ENCODE measurements at regions not wholly inside any gene's neighbourhood (a gene's known extent, or its start where the extent isn't known, plus 50 kb on each side); places are given as distances from the start of the nearest gene placed in this dataset.
A peak's percentile ranks its signal among the peaks of the same experiment; 100 is the strongest.

- Histone ChIP-seq H3K9me3 (ENCODE audit: control insufficient read depth, low read length) (no peaks in the 10 kb centered on the region), H3K4me3 (ENCODE audit: low read depth, low read length) (no peak overlapping the region), H3K36me3 (ENCODE audit: control insufficient read depth, insufficient read depth, low read length) (no peaks in the 10 kb centered on the region), H3K4me2 (ENCODE audit: low read length) (no peak overlapping the region), H3K27me3 (ENCODE audit: control insufficient read depth, insufficient read depth, low read length) (no peaks in the 10 kb centered on the region), H3K27ac (no peak overlapping the region), H3K79me2 (no peaks in the 10 kb centered on the region), H3K4me1 (no peaks in the 10 kb centered on the region), H3K9ac (no peak overlapping the region), H2AFZ (no peak overlapping the region)
- TF ChIP-seq, protein P1, sequence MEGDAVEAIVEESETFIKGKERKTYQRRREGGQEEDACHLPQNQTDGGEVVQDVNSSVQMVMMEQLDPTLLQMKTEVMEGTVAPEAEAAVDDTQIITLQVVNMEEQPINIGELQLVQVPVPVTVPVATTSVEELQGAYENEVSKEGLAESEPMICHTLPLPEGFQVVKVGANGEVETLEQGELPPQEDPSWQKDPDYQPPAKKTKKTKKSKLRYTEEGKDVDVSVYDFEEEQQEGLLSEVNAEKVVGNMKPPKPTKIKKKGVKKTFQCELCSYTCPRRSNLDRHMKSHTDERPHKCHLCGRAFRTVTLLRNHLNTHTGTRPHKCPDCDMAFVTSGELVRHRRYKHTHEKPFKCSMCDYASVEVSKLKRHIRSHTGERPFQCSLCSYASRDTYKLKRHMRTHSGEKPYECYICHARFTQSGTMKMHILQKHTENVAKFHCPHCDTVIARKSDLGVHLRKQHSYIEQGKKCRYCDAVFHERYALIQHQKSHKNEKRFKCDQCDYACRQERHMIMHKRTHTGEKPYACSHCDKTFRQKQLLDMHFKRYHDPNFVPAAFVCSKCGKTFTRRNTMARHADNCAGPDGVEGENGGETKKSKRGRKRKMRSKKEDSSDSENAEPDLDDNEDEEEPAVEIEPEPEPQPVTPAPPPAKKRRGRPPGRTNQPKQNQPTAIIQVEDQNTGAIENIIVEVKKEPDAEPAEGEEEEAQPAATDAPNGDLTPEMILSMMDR (IDR thresholded peaks at IDR 0.05) = no peak
Observed at GRCh38 chr20:50283370-50283769, 92.7 kb downstream of the CEBPB start.

DNA sequence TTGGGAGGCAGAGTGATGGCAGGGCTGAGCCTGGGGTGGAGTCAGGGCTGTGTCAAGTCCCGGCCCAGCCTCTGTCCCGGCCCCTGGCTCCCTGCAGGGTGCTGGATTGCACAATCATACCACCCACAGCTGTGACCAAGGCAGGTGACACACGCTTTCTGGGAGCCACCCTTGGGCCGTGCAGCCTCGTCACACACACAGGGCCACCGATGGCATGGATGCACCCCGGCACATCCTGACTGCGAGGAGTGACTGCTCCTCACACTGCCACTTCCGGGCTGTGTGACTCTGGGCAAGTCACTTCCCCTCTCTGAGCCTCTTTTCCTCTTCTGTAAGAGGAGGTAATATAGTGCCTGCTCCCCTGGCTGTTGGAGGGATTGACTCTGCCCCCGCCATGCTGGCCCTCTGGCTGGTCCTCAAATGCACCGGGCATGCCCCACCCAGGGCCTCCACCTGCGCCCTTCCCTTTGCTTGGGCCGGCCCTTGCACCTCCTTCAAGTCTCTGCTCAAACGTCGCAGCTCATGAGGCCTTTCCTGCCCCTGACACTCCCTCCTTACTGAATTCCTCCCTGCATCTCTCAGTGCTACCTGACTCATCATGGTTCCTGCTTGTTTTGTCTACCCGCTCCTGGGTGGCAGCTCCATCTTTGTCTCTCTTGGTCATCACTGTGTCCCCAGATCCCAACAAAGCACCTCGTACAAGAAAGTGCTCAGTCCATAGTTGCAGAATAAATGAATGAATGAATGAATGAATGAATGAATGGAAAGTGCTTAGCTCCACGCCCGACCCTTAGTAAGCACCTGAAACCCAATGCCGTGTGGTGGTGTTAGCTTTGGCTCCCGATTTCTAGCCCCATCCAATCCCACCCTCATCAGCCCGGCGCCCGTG lies 93.5 kb downstream of the CEBPB start:
- TF ChIP-seq, protein P1 (IDR thresholded peaks at IDR 0.05) = no peak
- Histone ChIP-seq H3K27me3 (ENCODE audit: control insufficient read depth, insufficient read depth, low read length) (no peaks in the 10 kb centered on the region), H3K9me3 (ENCODE audit: control insufficient read depth, low read length) (no peaks in the 10 kb centered on the region), H3K4me3 (ENCODE audit: low read depth, low read length) (no peak overlapping the region), H3K4me1 (no peaks in the 10 kb centered on the region), H3K36me3 (ENCODE audit: control insufficient read depth, insufficient read depth, low read length) (no peaks in the 10 kb centered on the region), H2AFZ (no peak overlapping the region), H3K27ac (no peak overlapping the region), H3K9ac (no peak overlapping the region), H3K4me2 (ENCODE audit: low read length) (no peak overlapping the region), H3K79me2 (no peaks in the 10 kb centered on the region)

- H3K9ac ChIP-seq = no peak overlapping the region
- no peak overlapping the region for H2AFZ ChIP-seq
- no peaks in the 10 kb centered on the region for H3K27me3 ChIP-seq (ENCODE audit: control insufficient read depth, insufficient read depth, low read length)
Observed at GRCh38 chr20:50284811-50285375, 94.3 kb downstream of the CEBPB start.

DNA sequence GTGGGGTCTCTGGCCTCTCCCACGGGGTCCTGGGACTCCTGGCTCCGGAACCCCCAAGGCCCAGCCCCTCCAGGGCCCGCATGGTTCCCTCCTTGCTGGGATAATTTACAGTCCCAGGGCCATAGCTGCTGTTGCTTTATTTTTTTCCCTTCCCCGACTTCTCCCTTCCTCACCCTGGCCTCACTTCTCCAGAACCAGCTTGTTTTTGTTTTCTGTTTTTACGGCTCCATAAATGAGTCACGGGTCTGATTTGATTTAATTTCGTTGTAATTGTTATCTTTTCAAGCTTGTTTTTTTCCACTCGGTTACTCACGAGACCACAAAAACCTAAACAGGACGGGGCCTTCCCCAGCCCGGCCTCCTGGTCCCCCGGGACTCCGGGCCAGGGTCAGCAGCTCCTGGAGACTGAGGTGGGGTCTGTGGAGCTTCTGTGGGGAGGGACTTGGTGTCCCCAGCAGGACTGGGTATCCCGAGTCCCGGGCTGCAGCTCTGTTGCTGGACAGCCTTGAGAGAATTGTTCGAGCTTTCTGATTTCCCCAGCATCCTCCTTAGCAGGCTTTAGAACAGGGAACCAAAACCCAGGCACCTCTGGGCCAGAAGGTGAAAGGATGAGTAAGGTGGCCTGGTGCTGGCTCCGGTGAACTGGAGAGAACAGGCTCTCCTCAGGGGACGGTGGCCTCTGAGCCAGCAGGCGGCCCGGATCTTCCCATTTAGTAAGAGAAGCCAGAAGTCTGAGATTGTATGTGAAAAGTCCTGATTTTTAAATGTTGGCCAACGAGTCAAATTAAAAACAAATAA lies 94.9 kb downstream of the CEBPB start:
- H3K9ac ChIP-seq = no peak overlapping the region
- H3K4me2 ChIP-seq (ENCODE audit: low read length) = no peak overlapping the region
- H3K9me3 ChIP-seq (ENCODE audit: control insufficient read depth, low read length) = no peaks in the 10 kb centered on the region
- no peaks in the 10 kb centered on the region for H3K79me2 ChIP-seq
- H3K27me3 ChIP-seq (ENCODE audit: control insufficient read depth, insufficient read depth, low read length) = no peaks in the 10 kb centered on the region
- H3K4me1 ChIP-seq = no peaks in the 10 kb centered on the region
- H3K4me3 ChIP-seq (ENCODE audit: low read depth, low read length) = no peak overlapping the region
- H3K36me3 ChIP-seq (ENCODE audit: control insufficient read depth, insufficient read depth, low read length) = no peaks in the 10 kb centered on the region
- TF ChIP-seq, protein P1 (IDR thresholded peaks at IDR 0.05) = no peak
- H2AFZ ChIP-seq = no peak overlapping the region
- peak overlapping the region; percentile 37 for H3K27ac ChIP-seq

More at GRCh38 chr20:50284811-50285375, 94.3 kb downstream of the CEBPB start:
- no peaks in the 10 kb centered on the region for H3K4me1 ChIP-seq
- no peaks in the 10 kb centered on the region for H3K79me2 ChIP-seq
- H3K9me3 ChIP-seq (ENCODE audit: control insufficient read depth, low read length) = no peaks in the 10 kb centered on the region
- H3K27ac ChIP-seq = peak overlapping the region; percentile 8
- TF ChIP-seq, protein P1 (IDR thresholded peaks at IDR 0.05) = no peak
- H3K4me3 ChIP-seq (ENCODE audit: low read depth, low read length) = no peak overlapping the region
- H3K4me2 ChIP-seq (ENCODE audit: low read length) = no peak overlapping the region
- no peaks in the 10 kb centered on the region for H3K36me3 ChIP-seq (ENCODE audit: control insufficient read depth, insufficient read depth, low read length)

Measured in parathyroid adenoma (tissue), 2 donors.